Tibial nerve (tissue), 4 donors: ENCODE measurements at regions not wholly inside any gene's neighbourhood (a gene's known extent, or its start where the extent isn't known, plus 50 kb on each side); places are given as distances from the start of the nearest gene placed in this dataset.

ENCODE experiments used
- DNase-seq, 2 donors: peaks; one replicate each; pipeline ENCODE4 v3.0.0-alpha.2; 2019; ENCODE audit warnings: low spot score in 2 of 2
- H3K27ac ChIP-seq, 4 donors: fragments of 200-600 bp; sonication (generic) in 3 of 4; one replicate each; pipeline ENCODE4 v1.5.1; 2017 to 2019; ENCODE audit warnings: mild to moderate bottlenecking in 1 of 4
- H3K27me3 ChIP-seq, 2 donors: fragments of 200-600 bp; sonication (generic) in 1 of 2; one replicate each; pipeline versions ENCODE4 v1.5.1 to v1.6.0; 2017 to 2019
- H3K36me3 ChIP-seq, 3 donors: fragments of 200-600 bp; sonication (generic); one replicate each; pipeline ENCODE4 v1.5.1; 2018 to 2019
- H3K4me1 ChIP-seq, 4 donors: fragments of 200-600 bp; sonication (generic) in 3 of 4; one replicate each; pipeline ENCODE4 v1.5.1; 2017 to 2019
- H3K4me3 ChIP-seq, 4 donors: fragments of 200-600 bp; sonication (generic) in 3 of 4; one replicate each; pipeline ENCODE4 v1.5.1; 2017 to 2019; ENCODE audit warnings: mild to moderate bottlenecking in 1 of 4, moderate library complexity in 1 of 4
- H3K9me3 ChIP-seq, 4 donors: fragments of 200-600 bp; sonication (generic) in 3 of 4; one replicate each; pipeline ENCODE4 v1.5.1; 2017 to 2019
- EP300 ChIP-seq, 2 donors: sonication (generic); formaldehyde crosslinking; IDR thresholded peaks; one replicate each; pipeline ENCODE4 v1.6.1; 2017; ENCODE audit warnings: antibody characterized with exemption in 2 of 2, mild to moderate bottlenecking in 1 of 2
- POLR2A ChIP-seq, 2 donors: fragments of 450-650 bp; IDR thresholded peaks; one replicate each; pipeline ENCODE4 v1.6.1; 2017; ENCODE audit warnings: antibody characterized with exemption in 2 of 2, mild to moderate bottlenecking in 2 of 2, moderate library complexity in 2 of 2
- WGBS, 2 donors: methylation state at CpG; one replicate each; pipeline ENCODE4 v1.1.5; 2018; 5-methylcytosine and 5-hydroxymethylcytosine counted together
- TF ChIP-seq, protein P1 (sequence below), 5 experiments: fragments of 200-600 bp in 3 of 5; fragments of 450-650 bp in 2 of 5; sonication (generic) in 3 of 5; IDR thresholded peaks; one replicate each; pipeline ENCODE4 v1.5.1; 2016 to 2019; ENCODE audit warnings: antibody characterized with exemption in 5 of 5, mild to moderate bottlenecking in 3 of 5, moderate library complexity in 2 of 5

DNA sequence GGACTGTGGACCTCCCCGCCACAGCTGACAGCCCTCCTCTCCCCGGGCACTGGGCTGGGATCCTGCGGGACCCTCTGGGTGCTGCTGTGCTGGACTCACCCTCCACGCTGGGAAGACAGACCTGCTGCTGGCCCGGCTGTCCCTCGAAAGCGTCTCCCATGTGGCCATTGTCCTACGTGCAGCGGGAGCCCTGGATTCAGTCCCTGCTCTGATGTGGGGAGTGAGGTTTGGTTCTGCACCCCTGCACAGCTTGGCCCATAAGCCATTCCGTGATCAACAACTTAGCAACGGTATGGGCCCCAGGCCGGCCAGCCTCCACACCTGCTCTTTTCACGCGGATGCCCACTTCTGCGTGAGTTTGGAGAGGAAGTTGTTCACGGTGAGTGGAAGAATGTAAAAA is 195.2 kb downstream of the TEX29 start:
- 63 to 72% methylated on average over 15 to 16 of the region's 16 CpGs for WGBS, 2 donors
- peaks cover 0 to 54% of the 10 kb centered on the region in 2 donors for H3K27me3 ChIP-seq
- H3K9me3 ChIP-seq, result no peaks in the 10 kb centered on the region
- H3K4me1 ChIP-seq, result no peaks in the 10 kb centered on the region
- TF ChIP-seq, protein P1, sequence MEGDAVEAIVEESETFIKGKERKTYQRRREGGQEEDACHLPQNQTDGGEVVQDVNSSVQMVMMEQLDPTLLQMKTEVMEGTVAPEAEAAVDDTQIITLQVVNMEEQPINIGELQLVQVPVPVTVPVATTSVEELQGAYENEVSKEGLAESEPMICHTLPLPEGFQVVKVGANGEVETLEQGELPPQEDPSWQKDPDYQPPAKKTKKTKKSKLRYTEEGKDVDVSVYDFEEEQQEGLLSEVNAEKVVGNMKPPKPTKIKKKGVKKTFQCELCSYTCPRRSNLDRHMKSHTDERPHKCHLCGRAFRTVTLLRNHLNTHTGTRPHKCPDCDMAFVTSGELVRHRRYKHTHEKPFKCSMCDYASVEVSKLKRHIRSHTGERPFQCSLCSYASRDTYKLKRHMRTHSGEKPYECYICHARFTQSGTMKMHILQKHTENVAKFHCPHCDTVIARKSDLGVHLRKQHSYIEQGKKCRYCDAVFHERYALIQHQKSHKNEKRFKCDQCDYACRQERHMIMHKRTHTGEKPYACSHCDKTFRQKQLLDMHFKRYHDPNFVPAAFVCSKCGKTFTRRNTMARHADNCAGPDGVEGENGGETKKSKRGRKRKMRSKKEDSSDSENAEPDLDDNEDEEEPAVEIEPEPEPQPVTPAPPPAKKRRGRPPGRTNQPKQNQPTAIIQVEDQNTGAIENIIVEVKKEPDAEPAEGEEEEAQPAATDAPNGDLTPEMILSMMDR (IDR thresholded peaks at IDR 0.05), result no peak
- no peak for TF ChIP-seq POLR2A (IDR thresholded peaks at IDR 0.05)
- no peak for TF ChIP-seq EP300 (IDR thresholded peaks at IDR 0.05)
- DNase-seq, result no peak
- no peak overlapping the region for H3K27ac ChIP-seq
- no peak overlapping the region for H3K4me3 ChIP-seq
- H3K36me3 ChIP-seq, result no peaks in the 10 kb centered on the region

DNA sequence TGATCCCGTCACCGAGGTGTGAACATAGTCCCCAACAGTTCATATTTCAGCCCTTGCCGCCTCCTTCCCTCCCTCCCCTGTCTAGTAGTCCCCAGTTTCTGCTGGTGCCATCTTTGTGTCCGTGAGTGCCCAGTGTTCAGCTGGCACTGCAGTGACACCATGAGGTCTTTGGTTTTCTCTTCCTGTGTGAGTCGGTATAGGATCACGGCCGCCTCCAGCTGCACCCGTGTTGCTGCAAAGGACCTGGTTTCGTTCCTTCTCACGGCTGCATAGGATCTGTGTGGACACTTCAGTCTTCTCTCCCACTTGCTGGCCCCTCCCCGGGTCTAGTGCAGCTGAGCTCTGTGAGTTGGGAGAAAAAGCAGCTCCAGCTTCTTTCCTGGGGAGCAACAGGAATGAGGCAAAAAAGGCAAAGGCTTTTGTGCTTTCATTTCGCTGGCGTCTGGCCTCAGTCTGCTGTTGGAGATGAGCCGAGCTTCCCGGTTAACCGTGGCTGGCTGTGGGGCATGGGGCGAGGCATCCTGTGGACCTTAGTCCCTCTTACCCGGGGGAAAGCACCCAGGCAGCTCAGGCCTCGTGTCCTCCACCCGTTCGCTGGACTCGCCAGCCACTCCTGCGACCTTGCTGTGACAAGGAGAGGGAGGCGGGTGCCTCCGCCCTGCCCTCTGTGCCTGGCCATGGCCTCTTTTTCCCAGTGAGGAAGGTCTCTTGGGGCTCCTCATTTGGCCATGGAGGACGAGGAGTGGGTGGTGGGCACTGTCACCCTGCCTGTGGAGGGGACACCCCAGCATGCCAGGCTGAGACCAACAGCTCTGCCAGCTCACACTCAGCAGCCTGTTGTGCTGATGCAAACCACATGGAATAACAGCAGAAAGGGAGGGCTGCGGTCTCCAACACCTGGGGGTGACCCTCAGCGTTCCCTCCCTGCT is 196.5 kb downstream of the TEX29 start:
- 58 to 64% methylated on average over 28 of the region's 28 CpGs for WGBS, 2 donors
- TF ChIP-seq EP300 (IDR thresholded peaks at IDR 0.05) (no peak), POLR2A (IDR thresholded peaks at IDR 0.05) (no peak)
- TF ChIP-seq, protein P1 (IDR thresholded peaks at IDR 0.05), result no peak
- no peaks in the 10 kb centered on the region for H3K9me3 ChIP-seq
- no peak overlapping the region for H3K27ac ChIP-seq
- H3K4me3 ChIP-seq, result no peak overlapping the region
- DNase-seq, result no peak
- no peaks in the 10 kb centered on the region for H3K36me3 ChIP-seq
- H3K27me3 ChIP-seq, result peaks cover 0 to 53% of the 10 kb centered on the region in 2 donors
- H3K4me1 ChIP-seq, result no peaks in the 10 kb centered on the region

DNA sequence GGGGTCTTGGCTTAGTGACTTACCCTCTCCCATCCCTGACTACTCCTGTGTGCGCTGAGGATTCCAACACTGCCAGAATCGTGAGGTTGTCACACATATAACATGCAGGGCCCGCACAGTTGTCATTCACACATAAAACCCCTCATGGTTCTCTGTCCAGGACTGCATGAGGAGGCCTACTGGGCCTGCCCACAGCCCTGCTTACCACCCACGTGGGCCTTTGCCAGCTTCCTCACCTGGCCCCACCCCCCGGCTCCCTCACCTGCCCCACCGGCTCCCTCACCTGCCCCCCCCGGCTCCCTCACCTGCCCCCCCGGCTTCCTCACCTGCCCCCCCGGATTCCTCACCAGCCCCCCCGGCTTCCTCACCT is 197.2 kb downstream of the TEX29 start:
- TF ChIP-seq EP300 (IDR thresholded peaks at IDR 0.05) (no peak), POLR2A (IDR thresholded peaks at IDR 0.05) (no peak)
- TF ChIP-seq, protein P1 (IDR thresholded peaks at IDR 0.05), result no peak
- Histone ChIP-seq H3K27ac (no peak overlapping the region), H3K9me3 (no peaks in the 10 kb centered on the region), H3K4me1 (no peaks in the 10 kb centered on the region), H3K36me3 (no peaks in the 10 kb centered on the region), H3K4me3 (no peak overlapping the region), H3K27me3 (peaks cover 0 to 47% of the 10 kb centered on the region in 2 donors)
- DNase-seq, result no peak
- WGBS, 2 donors, result 54 to 80% methylated on average over 4 to 9 of the region's 10 CpGs

DNA sequence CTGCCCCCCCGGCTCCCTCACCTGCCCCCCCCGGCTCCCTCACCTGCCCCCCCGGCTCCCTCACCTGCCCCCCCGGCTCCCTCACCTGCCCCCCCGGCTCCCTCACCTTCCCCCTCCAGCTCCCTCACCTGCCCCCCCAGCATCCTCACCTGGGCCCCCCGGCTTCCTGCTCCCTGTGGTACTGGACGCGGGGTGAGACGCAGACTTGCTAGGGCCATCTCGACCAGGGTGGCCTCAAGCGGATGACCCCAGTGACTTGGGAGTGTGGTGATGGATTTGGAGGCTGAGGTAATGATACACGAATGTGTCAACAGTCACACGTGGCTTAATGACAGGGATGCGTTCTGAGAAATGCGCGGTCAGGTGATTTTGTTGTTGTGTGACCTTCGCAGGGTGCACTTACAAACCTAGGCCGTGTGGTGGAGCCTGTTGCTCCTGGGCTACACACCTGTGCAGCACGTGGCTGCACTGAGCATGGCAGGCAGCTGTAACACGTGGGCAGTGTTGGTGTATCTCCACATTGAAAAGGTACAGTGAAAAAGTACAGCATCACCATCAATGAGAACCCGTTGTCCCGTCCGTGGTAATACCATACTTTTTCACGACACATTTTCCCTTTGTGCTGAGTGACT is 197.8 kb downstream of the TEX29 start:
- H3K9me3 ChIP-seq, result no peaks in the 10 kb centered on the region
- TF ChIP-seq, protein P1 (IDR thresholded peaks at IDR 0.05), result no peak
- TF ChIP-seq POLR2A (IDR thresholded peaks at IDR 0.05) (no peak), EP300 (IDR thresholded peaks at IDR 0.05) (no peak)
- H3K27me3 ChIP-seq, result peaks cover 0 to 41% of the 10 kb centered on the region in 2 donors
- H3K4me3 ChIP-seq, result no peak overlapping the region
- no peak for DNase-seq
- H3K36me3 ChIP-seq, result no peaks in the 10 kb centered on the region
- no peak overlapping the region for H3K27ac ChIP-seq
- 78 to 80% methylated on average over 13 to 19 of the region's 24 CpGs for whole genome bisulfite sequencing, 2 donors
- H3K4me1 ChIP-seq, result no peaks in the 10 kb centered on the region

DNA sequence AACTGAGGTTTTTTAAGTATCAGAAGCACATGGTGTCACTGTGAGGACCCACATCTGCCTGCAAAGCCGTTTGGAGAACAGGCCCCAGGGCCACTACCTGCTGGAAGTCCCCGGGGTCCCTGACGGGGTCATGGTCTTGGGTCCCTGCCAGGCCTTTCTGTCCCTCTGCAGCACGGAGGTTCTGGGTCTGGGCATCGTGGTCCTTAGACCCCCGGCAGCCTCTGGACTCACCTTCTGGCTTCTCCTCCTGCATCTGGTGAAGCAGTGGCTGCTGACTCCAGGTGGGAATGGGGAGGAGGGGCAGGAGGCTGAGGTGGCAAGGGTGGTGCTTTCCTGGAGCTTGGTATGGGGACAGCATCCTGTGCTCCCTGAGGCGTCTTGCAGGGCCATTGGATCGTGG is 198.6 kb downstream of the TEX29 start:
- Histone ChIP-seq H3K4me3 (no peak overlapping the region), H3K27me3 (peaks cover 0 to 35% of the 10 kb centered on the region in 2 donors), H3K36me3 (no peaks in the 10 kb centered on the region), H3K9me3 (no peaks in the 10 kb centered on the region), H3K27ac (no peak overlapping the region), H3K4me1 (no peaks in the 10 kb centered on the region)
- TF ChIP-seq, protein P1 (IDR thresholded peaks at IDR 0.05), result no peak
- TF ChIP-seq POLR2A (IDR thresholded peaks at IDR 0.05) (no peak), EP300 (IDR thresholded peaks at IDR 0.05) (no peak)
- 66 to 78% methylated on average over 6 to 8 of the region's 8 CpGs for WGBS, 2 donors
- DNase-seq, result no peak
